Activated CD8-positive, alpha-beta memory T cell treated with anti-CD3 and anti-CD28 coated beads for 4 hours (primary cell): ENCODE measurements at regions not wholly inside any gene's neighbourhood (a gene's known extent, or its start where the extent isn't known, plus 50 kb on each side); places are given as distances from the start of the nearest gene placed in this dataset.
"Not testable (repeated sequence)": the region's sequence is repeated elsewhere in the genome, so short reads cannot be mapped to it uniquely, and the experiment has no call there.

ENCODE experiments used
- DNase-seq, 2 donors: peaks; one replicate each; pipeline ENCODE4 v3.0.0-alpha.2; 2020; ENCODE audit warnings: low read depth in 2 of 2

- DNase-seq, result no peak
These were observed 1367.2 kb upstream of the SLC39A10 start for GRCh38 chr2:194289712-194290346.

- not testable (repeated sequence) for DNase-seq
These were observed 1380.4 kb upstream of the SLC39A10 start for GRCh38 chr2:194276667-194277066.

- DNase-seq, result no peak
These were observed 1385.6 kb upstream of the SLC39A10 start for GRCh38 chr2:194271293-194271961.

GRCh38 chr2:194270648-194271047, 1386.4 kb upstream of the SLC39A10 start:
- DNase-seq, result no peak

GRCh38 chr2:194264586-194264985, 1392.4 kb upstream of the SLC39A10 start:
- DNase-seq, result no peak

- DNase-seq, result no peak
These were observed 1396.8 kb upstream of the SLC39A10 start for GRCh38 chr2:194260185-194260584.

- no peak for DNase-seq
These were observed 1399.9 kb upstream of the SLC39A10 start for GRCh38 chr2:194257095-194257494.

- DNase-seq, result no peak
These were observed 1403.3 kb upstream of the SLC39A10 start for GRCh38 chr2:194253528-194254259.

- no peak for DNase-seq
These were observed 1404.9 kb upstream of the SLC39A10 start for GRCh38 chr2:194252127-194252526.

GRCh38 chr2:194232600-194232999, 1424.4 kb upstream of the SLC39A10 start:
- no peak for DNase-seq

- no peak for DNase-seq
These were observed 1433.8 kb upstream of the SLC39A10 start for GRCh38 chr2:194223218-194223617.

GRCh38 chr2:194214192-194214591, 1442.8 kb upstream of the SLC39A10 start:
- DNase-seq, result no peak

- no peak for DNase-seq
These were observed 1451.3 kb upstream of the SLC39A10 start for GRCh38 chr2:194205568-194206227.

- no peak for DNase-seq
These were observed 1453.1 kb upstream of the SLC39A10 start for GRCh38 chr2:194203898-194204297.

GRCh38 chr2:194182888-194183287, 1474.1 kb upstream of the SLC39A10 start:
- no peak for DNase-seq

GRCh38 chr2:194176134-194176533, 1480.9 kb upstream of the SLC39A10 start:
- no peak for DNase-seq

GRCh38 chr2:194166818-194167217, 1490.2 kb upstream of the SLC39A10 start:
- no peak for DNase-seq

- DNase-seq, result no peak
These were observed 1501.6 kb upstream of the SLC39A10 start for GRCh38 chr2:194155431-194155830.

- DNase-seq, result no peak
These were observed 1505.8 kb upstream of the SLC39A10 start for GRCh38 chr2:194151231-194151630.

- no peak for DNase-seq
These were observed 1521.6 kb upstream of the SLC39A10 start for GRCh38 chr2:194135463-194135862.

- DNase-seq, result no peak
These were observed 1528.2 kb upstream of the SLC39A10 start for GRCh38 chr2:194128810-194129209.

GRCh38 chr2:194126418-194126817, 1530.6 kb upstream of the SLC39A10 start:
- DNase-seq, result no peak
